GM12878 (cell line): ENCODE measurements at regions not wholly inside any gene's neighbourhood (a gene's known extent, or its start where the extent isn't known, plus 50 kb on each side); places are given as distances from the start of the nearest gene placed in this dataset.

Source experiments
- ATAC-seq: fragments of 200-7000 bp; cut with Tn5 transposase; 3 replicates; pipeline ENCODE4 v1.9.1; 2020; ENCODE audit warnings: mild to moderate bottlenecking, moderate library complexity
- BruUV-seq: library from RNA; stranded (reverse); fragments of 400-500 nt; replicated peaks from 2 replicates; lab custom pipeline; 2021; lab: Mats Ljungman, UMichigan
- CTCF ChIA-PET: fragments of 300-600 bp; sonication (Branson Sonifier 250); formaldehyde crosslinking; extraction: SDS; loops from one replicate; lab custom pipeline; 2021; ENCODE audit warnings: inconsistent platforms; lab: Yijun Ruan, JAX
- POLR2A ChIA-PET: fragments of 350-600 bp; formaldehyde crosslinking; extraction: SDS; loops from one replicate; lab custom pipeline; 2021; ENCODE audit warnings: inconsistent platforms; lab: Charles Lee
- RAD21 ChIA-PET: fragments of 300-600 bp; sonication (Branson Sonifier 250); formaldehyde crosslinking; loops from one replicate; lab custom pipeline; 2023; ENCODE audit warnings: antibody characterized with exemption; ENCODE audit not compliant: unreplicated experiment; lab: Charles Lee
- SMC1A ChIA-PET: fragments of 300-600 bp; sonication (Branson Sonifier 250); formaldehyde crosslinking; loops from one replicate; lab custom pipeline; 2023; ENCODE audit not compliant: unreplicated experiment, uncharacterized antibody; lab: Charles Lee
- DNase-seq: peaks from one replicate; pipeline ENCODE4 v3.0.0-alpha.2; 2011; ENCODE audit warnings: low read depth, low spot score
- FAIRE-seq: peaks from 3 replicates; lab custom pipeline; 2011; peaks lifted over from hg19 to GRCh38; lab: Jason Lieb, UNC
- H2AFZ ChIP-seq: 2 replicates; pipeline ENCODE4 v1.6.0; 2011; ENCODE audit warnings: low read depth, low read length, control low read depth; ENCODE audit not compliant: control insufficient read depth
- H3K27ac ChIP-seq: 2 replicates; pipeline ENCODE4 v1.5.1; 2011; ENCODE audit warnings: control low read depth; ENCODE audit not compliant: control insufficient read depth, insufficient read depth
- H3K27me3 ChIP-seq, 2 experiments: replicated peaks in 1 of 2; 2 replicates each; pipeline versions ENCODE4 v1.6.0 to v1.6.1; 2011; ENCODE audit warnings: low read length in 1 of 2; ENCODE audit not compliant: control insufficient read depth in 2 of 2, insufficient read depth in 2 of 2
- H3K36me3 ChIP-seq, 2 experiments: 2 replicates each; pipeline ENCODE4 v1.5.1; 2011; ENCODE audit warnings: low read length in 1 of 2; ENCODE audit not compliant: control insufficient read depth in 2 of 2, insufficient read depth in 2 of 2
- H3K4me1 ChIP-seq: 2 replicates; pipeline ENCODE4 v1.6.1; 2011; ENCODE audit warnings: mild to moderate bottlenecking, low read length, moderate library complexity, mixed read lengths; ENCODE audit not compliant: control insufficient read depth, insufficient read depth
- H3K4me2 ChIP-seq: 2 replicates; pipeline ENCODE4 v1.6.0; 2011; ENCODE audit warnings: control low read depth; ENCODE audit not compliant: control insufficient read depth, insufficient read depth
- H3K4me3 ChIP-seq: fragments of 200-600 bp; sonication (generic); 2 replicates; pipeline ENCODE4 v1.5.1; 2016
- H3K79me2 ChIP-seq: 2 replicates; pipeline ENCODE4 v1.6.0; 2011; ENCODE audit warnings: low read length; ENCODE audit not compliant: control insufficient read depth, insufficient read depth
- H3K9ac ChIP-seq: 2 replicates; pipeline ENCODE4 v1.8.0; 2011; ENCODE audit warnings: low read length, control low read depth, mixed read lengths; ENCODE audit not compliant: control insufficient read depth, insufficient read depth
- H3K9me3 ChIP-seq: replicated peaks from 3 replicates; pipeline ENCODE4 v1.5.1; 2011; ENCODE audit warnings: mild to moderate bottlenecking, low read length; ENCODE audit not compliant: control insufficient read depth, insufficient read depth
- H4K20me1 ChIP-seq: 2 replicates; pipeline ENCODE4 v1.6.0; 2011; ENCODE audit not compliant: control insufficient read depth, insufficient read depth
- FOS ChIP-seq: IDR thresholded peaks from 3 replicates; pipeline ENCODE4 v1.6.1; 2011; ENCODE audit warnings: borderline replicate concordance; ENCODE audit not compliant: insufficient read length; ENCODE audit errors: extremely low read depth
- GABPA ChIP-seq: IDR thresholded peaks from 2 replicates; pipeline ENCODE4 v1.6.1; 2014; ENCODE audit warnings: antibody characterized with exemption, low read depth, mild to moderate bottlenecking, inconsistent platforms
- KDM1A ChIP-seq: fragments of 200-600 bp; sonication (generic); IDR thresholded peaks from 2 replicates; pipeline ENCODE4 v1.6.1; 2016; ENCODE audit warnings: borderline replicate concordance
- MEF2A ChIP-seq: IDR thresholded peaks from 2 replicates; pipeline ENCODE4 v1.6.1; 2011; ENCODE audit warnings: low read depth, mild to moderate bottlenecking, low read length, moderate library complexity; ENCODE audit not compliant: insufficient read depth
- MYC ChIP-seq: IDR thresholded peaks from 2 replicates; pipeline ENCODE4 v1.6.1; 2011; ENCODE audit warnings: mild to moderate bottlenecking, low read length, moderate library complexity, inconsistent platforms; ENCODE audit not compliant: insufficient read depth, insufficient replicate concordance, insufficient read length, severe bottlenecking
- PAX5 ChIP-seq: IDR thresholded peaks from 2 replicates; pipeline ENCODE4 v1.6.1; 2011; ENCODE audit warnings: low read depth, low read length, borderline replicate concordance
- SPI1 ChIP-seq: IDR thresholded peaks from 2 replicates; pipeline ENCODE4 v1.6.1; 2011; ENCODE audit warnings: low read depth, mild to moderate bottlenecking, low read length, moderate library complexity, borderline replicate concordance; ENCODE audit not compliant: insufficient read depth
- ZBTB33 ChIP-seq: fragments of 450-650 bp; IDR thresholded peaks from 2 replicates; pipeline ENCODE4 v1.6.1; 2017; ENCODE audit warnings: mild to moderate bottlenecking
- in situ Hi-C: fragments of 300-500 bp; cut with MboI; formaldehyde crosslinking; loops from 9 replicates; pipeline ENCODE4 v1.14.3; 2018; ENCODE audit warnings: mixed read lengths
- intact Hi-C: fragments of 100-400 bp; cut with micrococcal nuclease; formaldehyde crosslinking; loops from one replicate; pipeline ENCODE4 v1.14.2; 2022; ENCODE audit not compliant: unreplicated experiment
- TF ChIP-seq, protein P1 (sequence below): IDR thresholded peaks from 2 replicates; pipeline ENCODE4 v1.6.1; 2011; ENCODE audit warnings: low read depth, low read length, improper control_type of control experiment, borderline replicate concordance

DNA sequence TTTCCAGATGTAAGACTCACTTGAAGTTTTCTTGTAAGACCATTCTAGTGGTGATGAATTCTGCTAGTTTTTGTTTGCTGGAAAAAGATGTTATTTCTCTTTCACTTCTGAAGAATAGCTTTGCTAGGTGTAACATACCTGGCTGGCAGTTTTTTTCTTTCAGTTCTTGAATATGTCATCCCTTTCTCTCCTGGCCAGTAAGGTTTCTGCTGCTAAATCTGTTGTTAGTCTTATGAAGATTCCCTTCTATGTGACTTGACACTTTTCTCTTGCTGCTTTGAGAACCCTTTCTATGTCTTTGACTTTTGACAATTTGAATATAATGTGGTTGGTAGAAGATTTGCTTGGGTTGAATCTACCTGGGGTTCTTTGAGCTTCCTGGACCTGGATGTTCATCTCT lies 314.7 kb upstream of the NOX3 start:
- Histone ChIP-seq H3K9me3 (no peaks in the 10 kb centered on the region), H3K27me3 (no peaks in the 10 kb centered on the region; a peak in 1 of 4 replicates), H2AFZ (no peak overlapping the region), H3K4me2 (no peak overlapping the region), H4K20me1 (no peaks in the 10 kb centered on the region), H3K27ac (no peak overlapping the region), H3K36me3 (no peaks in the 10 kb centered on the region), H3K4me3 (no peak overlapping the region), H3K79me2 (no peaks in the 10 kb centered on the region), H3K9ac (no peak overlapping the region), H3K4me1 (no peaks in the 10 kb centered on the region)
- FAIRE-seq (no peak), DNase-seq (no peak), ATAC-seq (no peak)
- intact Hi-C loops, result no loop called here
- POLR2A ChIA-PET, result no interaction called here
- TF ChIP-seq SPI1 (no peak), MEF2A (no peak), FOS (no peak), PAX5 (no peak), ZBTB33 (no peak), MYC (no peak), GABPA (no peak), KDM1A (no peak)
- TF ChIP-seq, protein P1, sequence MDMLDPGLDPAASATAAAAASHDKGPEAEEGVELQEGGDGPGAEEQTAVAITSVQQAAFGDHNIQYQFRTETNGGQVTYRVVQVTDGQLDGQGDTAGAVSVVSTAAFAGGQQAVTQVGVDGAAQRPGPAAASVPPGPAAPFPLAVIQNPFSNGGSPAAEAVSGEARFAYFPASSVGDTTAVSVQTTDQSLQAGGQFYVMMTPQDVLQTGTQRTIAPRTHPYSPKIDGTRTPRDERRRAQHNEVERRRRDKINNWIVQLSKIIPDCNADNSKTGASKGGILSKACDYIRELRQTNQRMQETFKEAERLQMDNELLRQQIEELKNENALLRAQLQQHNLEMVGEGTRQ, result no peak
- BruUV-seq, result no TSS peak
- RAD21 ChIA-PET, result no interaction called here
- CTCF ChIA-PET, result interaction anchor here (0.6 kb wide), 1 partner anchor 1220 kb away, joined by 3 read pairs; no protein-coding TSS in a partner anchor
- in situ Hi-C loops, result no loop called here
- SMC1A ChIA-PET, result no interaction called here
